Vagina (tissue), 2 donors: ENCODE measurements at regions not wholly inside any gene's neighbourhood (a gene's known extent, or its start where the extent isn't known, plus 50 kb on each side); places are given as distances from the start of the nearest gene placed in this dataset.

Experiments used
- CTCF ChIP-seq, 3 experiments: fragments of 450-650 bp in 2 of 3; fragments of 200-600 bp in 1 of 3; sonication (generic) in 1 of 3; IDR thresholded peaks; one replicate each; pipeline ENCODE4 v1.5.1; 2017 to 2019; ENCODE audit warnings: antibody characterized with exemption in 3 of 3, mild to moderate bottlenecking in 2 of 3, moderate library complexity in 2 of 3
- POLR2AphosphoS5 ChIP-seq, 2 donors: sonication (generic); formaldehyde crosslinking; IDR thresholded peaks; one replicate each; pipeline ENCODE4 v1.9.0; 2017; ENCODE audit warnings: antibody characterized with exemption in 2 of 2, mild to moderate bottlenecking in 2 of 2, low read depth in 1 of 2; ENCODE audit not compliant: insufficient read depth in 1 of 2

- TF ChIP-seq CTCF (IDR thresholded peaks at IDR 0.05) = no peak
- no peak for TF ChIP-seq POLR2AphosphoS5 (IDR thresholded peaks at IDR 0.05; ENCODE audit: insufficient read depth in 1 of 2, low read depth in 1 of 2)
Measured at GRCh38 chr4:43238008-43238407, 345.5 kb downstream of the GRXCR1 start.
